Endothelial cell of umbilical vein (primary cell): ENCODE measurements at regions not wholly inside any gene's neighbourhood (a gene's known extent, or its start where the extent isn't known, plus 50 kb on each side); places are given as distances from the start of the nearest gene placed in this dataset.

Source experiments
- BruUV-seq: library from RNA; stranded (reverse); fragments of 400-500 nt; replicated peaks from 2 replicates; lab custom pipeline; 2021; lab: Mats Ljungman, UMichigan
- CTCF ChIA-PET: fragments of 300-600, 350-600 bp; sonication (Branson Sonifier 250); formaldehyde crosslinking; loops from one replicate; lab custom pipeline; 2021; ENCODE audit warnings: antibody characterized with exemption, inconsistent platforms; lab: Charles Lee
- POLR2A ChIA-PET: fragments of 300-600, 350-600 bp; sonication (Branson Sonifier 250); formaldehyde crosslinking; loops from one replicate; lab custom pipeline; 2021; ENCODE audit warnings: antibody characterized with exemption, inconsistent platforms; lab: Charles Lee
- DNase-seq: peaks from one replicate; pipeline ENCODE4 v3.0.0-alpha.2; 2011; ENCODE audit warnings: low read depth, low spot score
- FAIRE-seq: peaks from 2 replicates; lab custom pipeline; 2011; peaks lifted over from hg19 to GRCh38; lab: Jason Lieb, UNC
- H2AFZ ChIP-seq: 2 replicates; pipeline ENCODE4 v1.6.0; 2012; ENCODE audit warnings: low read depth, low read length, control low read depth, inconsistent platforms
- H3K27ac ChIP-seq: 2 replicates; pipeline ENCODE4 v1.5.1; 2011; ENCODE audit warnings: low read depth, mild to moderate bottlenecking, control low read depth, low read length, moderate library complexity; ENCODE audit not compliant: insufficient read depth
- H3K27me3 ChIP-seq, 2 experiments: 2 replicates each; pipeline versions ENCODE4 v1.6.0 to v1.6.1; 2011; ENCODE audit warnings: low read length in 2 of 2, mixed read lengths in 1 of 2; ENCODE audit not compliant: control insufficient read depth in 2 of 2, insufficient read depth in 2 of 2
- H3K36me3 ChIP-seq, 2 experiments: 2 replicates in 1 of 2; 3 replicates in 1 of 2; pipeline ENCODE4 v1.5.1; 2011; ENCODE audit warnings: low read length in 2 of 2, mild to moderate bottlenecking in 1 of 2, moderate library complexity in 1 of 2; ENCODE audit not compliant: control insufficient read depth in 2 of 2, insufficient read depth in 2 of 2; ENCODE audit errors: extremely low read depth in 1 of 2
- H3K4me1 ChIP-seq: 3 replicates; pipeline ENCODE4 v1.5.1; 2011; ENCODE audit warnings: mild to moderate bottlenecking, low read length; ENCODE audit not compliant: control insufficient read depth, insufficient read depth; ENCODE audit errors: extremely low read depth
- H3K4me2 ChIP-seq: 2 replicates; pipeline ENCODE4 v1.6.1; 2011; ENCODE audit warnings: low read length, control low read depth, mixed read lengths; ENCODE audit not compliant: insufficient read depth
- H3K4me3 ChIP-seq, 3 experiments: fragments of 200-600 bp in 1 of 3; sonication (generic), shearing (Covaris generic) in 1 of 3; replicated peaks in 1 of 3; 2 replicates each; pipeline ENCODE4 v1.5.1; 2011 to 2016; ENCODE audit warnings: control low read depth in 3 of 3, low read length in 3 of 3, mild to moderate bottlenecking in 2 of 3, inconsistent platforms in 1 of 3, low read depth in 1 of 3, moderate library complexity in 1 of 3; ENCODE audit not compliant: insufficient read depth in 1 of 3
- H3K79me2 ChIP-seq: 2 replicates; pipeline ENCODE4 v1.6.0; 2012; ENCODE audit warnings: low read length, inconsistent platforms; ENCODE audit not compliant: control insufficient read depth, insufficient read depth
- H3K9ac ChIP-seq: replicated peaks from 2 replicates; pipeline ENCODE3; 2011; ENCODE audit warnings: low read length, control low read depth; ENCODE audit not compliant: insufficient read depth; ENCODE audit errors: extremely low read depth
- H3K9me1 ChIP-seq: replicated peaks from 3 replicates; pipeline ENCODE4 v1.6.0; 2011; ENCODE audit warnings: mild to moderate bottlenecking, low read length; ENCODE audit not compliant: control insufficient read depth, insufficient read depth; ENCODE audit errors: extremely low read depth
- H3K9me3 ChIP-seq: replicated peaks from 2 replicates; pipeline ENCODE4 v1.5.1; 2012; ENCODE audit warnings: low read length, inconsistent platforms; ENCODE audit not compliant: control insufficient read depth, insufficient read depth
- H4K20me1 ChIP-seq: replicated peaks from 2 replicates; pipeline ENCODE3; 2011; ENCODE audit warnings: mild to moderate bottlenecking, low read length; ENCODE audit not compliant: control insufficient read depth, insufficient read depth; ENCODE audit errors: extremely low read depth
- CTCF ChIP-seq, 2 donors: IDR thresholded peaks; 1 replicate in 1 of 2; 2 replicates in 1 of 2; pipeline ENCODE4 v1.5.1; 2011; ENCODE audit warnings: low read length in 2 of 2, mild to moderate bottlenecking in 2 of 2, moderate library complexity in 2 of 2, control low read depth in 1 of 2, inconsistent platforms in 1 of 2, low read depth in 1 of 2; ENCODE audit not compliant: insufficient read depth in 1 of 2; ENCODE audit errors: extremely low read depth in 1 of 2
- EZH2 ChIP-seq: IDR thresholded peaks from 2 replicates; pipeline ENCODE4 v1.6.1; 2012; ENCODE audit warnings: borderline replicate concordance, low read depth, mild to moderate bottlenecking, moderate library complexity, low read length, inconsistent platforms; ENCODE audit not compliant: severe bottlenecking
- FOS ChIP-seq: IDR thresholded peaks from 2 replicates; pipeline ENCODE4 v1.6.1; 2011; ENCODE audit warnings: mild to moderate bottlenecking, low read length, moderate library complexity, borderline replicate concordance; ENCODE audit not compliant: insufficient read depth
- GATA2 ChIP-seq: IDR thresholded peaks from 2 replicates; pipeline ENCODE4 v1.7.0; 2011; ENCODE audit warnings: low read depth, mild to moderate bottlenecking, moderate library complexity, mixed read lengths, low read length; ENCODE audit not compliant: insufficient read length, insufficient read depth
- JUN ChIP-seq: IDR thresholded peaks from 2 replicates; pipeline ENCODE4 v1.6.1; 2011; ENCODE audit warnings: borderline replicate concordance, low read depth; ENCODE audit not compliant: insufficient read length, insufficient read depth
- MAX ChIP-seq: IDR thresholded peaks from 2 replicates; pipeline ENCODE4 v1.6.1; 2011; ENCODE audit not compliant: insufficient read depth, insufficient read length
- MYC ChIP-seq: IDR thresholded peaks from one replicate; pipeline ENCODE4 v1.6.1; 2011; ENCODE audit warnings: mild to moderate bottlenecking, low read depth, low read length
- POLR2A ChIP-seq: IDR thresholded peaks from 2 replicates; pipeline ENCODE4 v1.6.1; 2012; ENCODE audit warnings: low read depth, mild to moderate bottlenecking, control low read depth, low read length
- POLR2AphosphoS5 ChIP-seq: IDR thresholded peaks from 2 replicates; pipeline ENCODE4 v1.6.1; 2012; ENCODE audit warnings: low read depth, mild to moderate bottlenecking, control low read depth, low read length, moderate library complexity; ENCODE audit not compliant: insufficient read depth
- dilution Hi-C: fragments of 300-500 bp; cut with MboI; formaldehyde crosslinking; loops from one replicate; pipeline ENCODE4 v1.15.0; 2019; ENCODE audit warnings: low sequenced_read_pairs; ENCODE audit not compliant: extremely low pct_ligation_motif_present
- intact Hi-C: fragments of 100-400 bp; cut with micrococcal nuclease; formaldehyde crosslinking; loops from one replicate; pipeline ENCODE4 v1.10.0; 2022

- TF ChIP-seq MAX (no peak), MYC (no peak), POLR2A (no peak), EZH2 (no peak), GATA2 (no peak), POLR2AphosphoS5 (no peak), FOS (no peak), JUN (no peak), CTCF (IDR thresholded peaks at IDR 0.05; ENCODE audit: extremely low read depth in 1 of 2, insufficient read depth in 1 of 2, low read depth in 1 of 2, low read length in 2 of 2) (no peak)
- dilution Hi-C loops: no loop called here
- Histone ChIP-seq H3K9me3 (no peaks in the 10 kb centered on the region), H4K20me1 (no peaks in the 10 kb centered on the region), H3K27me3 (no peaks in the 10 kb centered on the region), H3K27ac (no peak overlapping the region), H2AFZ (no peak overlapping the region), H3K4me3 (no peak overlapping the region), H3K79me2 (no peaks in the 10 kb centered on the region), H3K36me3 (no peaks in the 10 kb centered on the region), H3K4me1 (no peaks in the 10 kb centered on the region), H3K9me1 (no peaks in the 10 kb centered on the region), H3K4me2 (no peak overlapping the region), H3K9ac (no peak overlapping the region)
- no peak for FAIRE-seq
- DNase-seq: no peak
- no TSS peak for BruUV-seq
- intact Hi-C loops: no loop called here
- CTCF ChIA-PET: no interaction called here
- POLR2A ChIA-PET: no interaction called here
Measured at GRCh38 chr2:8538931-8539621, 142.8 kb upstream of the ID2 start.
